HG03432 (cell line): ENCODE measurements at regions not wholly inside any gene's neighbourhood (a gene's known extent, or its start where the extent isn't known, plus 50 kb on each side); places are given as distances from the start of the nearest gene placed in this dataset.

Experiments used
- ATAC-seq: cut with Tn5 transposase; IDR thresholded peaks from one replicate; pipeline ENCODE4 v1.9.1; 2021; ENCODE audit warnings: mild to moderate bottlenecking, moderate library complexity; ENCODE audit not compliant: unreplicated experiment

- ATAC-seq: no peak
Observed at GRCh38 chr7:121623130-121623872, 227.2 kb upstream of the FAM3C start.

GRCh38 chr7:121621937-121622336, 225.8 kb upstream of the FAM3C start:
- ATAC-seq: no peak

DNA sequence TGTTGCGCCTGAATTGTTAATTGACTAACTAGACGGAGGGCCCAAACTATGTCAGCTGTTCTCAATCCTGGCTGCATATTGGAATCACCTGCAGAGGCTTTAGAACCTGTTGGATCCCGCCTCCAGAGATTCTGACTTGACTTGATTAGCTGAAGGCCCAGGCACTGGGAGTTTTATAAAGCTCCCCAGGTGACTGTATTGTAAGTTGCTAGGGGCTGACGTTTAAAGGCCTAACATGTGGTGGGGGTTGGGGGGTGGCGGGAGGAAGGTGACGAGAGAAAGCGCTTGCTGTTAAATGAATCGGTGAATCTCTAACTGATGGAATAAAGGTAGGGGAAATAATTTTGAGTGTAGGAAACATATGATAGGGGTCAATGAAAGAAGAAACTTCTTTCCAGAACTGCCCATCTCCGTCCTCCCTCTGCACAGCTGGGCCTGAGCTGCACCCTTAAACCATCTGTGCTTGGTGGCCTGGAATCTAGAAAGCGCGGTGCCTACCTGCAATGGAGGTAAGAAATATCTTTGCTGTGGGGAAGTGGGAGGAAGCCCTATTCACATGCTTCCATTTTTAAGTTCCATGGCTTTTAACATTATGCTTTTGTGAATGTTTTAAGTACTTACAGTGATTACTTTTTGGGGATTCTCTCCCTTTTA, 225.0 kb upstream of the FAM3C start:
- no peak for ATAC-seq

DNA sequence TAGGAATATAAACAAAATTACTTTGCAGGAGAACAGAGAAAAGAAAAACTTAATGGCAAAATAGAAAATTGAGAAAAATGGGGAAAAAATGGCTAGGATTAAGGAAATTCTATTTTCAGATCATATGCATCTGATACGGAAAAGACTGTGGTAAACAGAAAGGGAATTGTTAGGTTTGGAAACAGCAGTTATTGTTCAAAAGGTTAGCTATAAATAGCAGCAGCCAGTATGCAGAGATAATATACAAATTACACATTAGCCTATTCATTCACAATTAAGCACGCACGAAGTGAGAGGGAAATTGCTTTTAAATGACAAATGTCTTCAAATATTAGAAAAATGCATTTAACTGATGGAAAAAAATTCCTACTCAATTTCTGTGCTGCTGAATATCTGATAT, 224.1 kb upstream of the FAM3C start:
- no peak for ATAC-seq

- no peak for ATAC-seq
Observed at GRCh38 chr7:121618182-121618581, 222.1 kb upstream of the FAM3C start.

GRCh38 chr7:121610243-121610642, 214.1 kb upstream of the FAM3C start:
- ATAC-seq: no peak

DNA sequence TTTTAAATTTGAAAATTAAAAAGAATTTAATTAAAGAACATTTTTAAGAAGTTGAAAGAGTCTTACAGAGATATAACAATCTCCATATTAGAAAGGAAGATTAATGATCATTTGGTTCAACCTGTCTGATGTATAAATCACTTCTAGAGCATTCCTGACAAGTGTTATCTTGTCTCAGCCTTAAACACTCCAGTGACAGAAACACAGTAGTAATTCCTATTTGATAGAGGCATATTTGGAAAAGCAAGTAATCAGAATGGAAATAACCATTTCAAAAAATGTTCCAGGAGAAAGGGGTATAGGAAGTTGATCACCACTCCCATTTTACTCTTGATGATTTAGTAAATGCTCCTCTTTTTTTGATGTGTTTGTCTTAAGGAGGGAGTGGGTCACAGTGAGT, 213.1 kb upstream of the FAM3C start:
- no peak for ATAC-seq

GRCh38 chr7:121608785-121609184, 212.7 kb upstream of the FAM3C start:
- ATAC-seq: no peak

DNA sequence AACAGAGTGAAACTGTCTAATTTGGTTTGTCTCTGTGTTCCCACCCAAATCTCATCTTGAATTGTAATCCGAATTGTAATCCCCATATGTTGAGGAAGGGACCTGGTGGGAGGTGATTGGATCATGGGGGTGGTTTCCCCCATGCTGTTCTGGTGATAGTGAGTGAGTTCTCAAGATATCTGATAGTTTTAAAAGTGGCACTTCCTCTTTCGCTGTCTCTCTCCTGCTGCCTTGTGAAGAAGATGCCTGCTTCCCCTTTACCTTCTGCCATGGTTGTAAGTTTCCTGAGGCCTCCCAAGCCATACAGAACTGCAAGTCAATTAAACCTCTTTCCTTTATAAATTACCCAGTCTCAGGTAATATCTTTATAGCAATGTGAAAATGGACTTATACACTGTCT, 212.1 kb upstream of the FAM3C start:
- peak; percentile 57 for ATAC-seq

GRCh38 chr7:121605317-121605680, 209.2 kb upstream of the FAM3C start:
- no peak for ATAC-seq

GRCh38 chr7:121604627-121605316, 208.7 kb upstream of the FAM3C start:
- no peak for ATAC-seq

DNA sequence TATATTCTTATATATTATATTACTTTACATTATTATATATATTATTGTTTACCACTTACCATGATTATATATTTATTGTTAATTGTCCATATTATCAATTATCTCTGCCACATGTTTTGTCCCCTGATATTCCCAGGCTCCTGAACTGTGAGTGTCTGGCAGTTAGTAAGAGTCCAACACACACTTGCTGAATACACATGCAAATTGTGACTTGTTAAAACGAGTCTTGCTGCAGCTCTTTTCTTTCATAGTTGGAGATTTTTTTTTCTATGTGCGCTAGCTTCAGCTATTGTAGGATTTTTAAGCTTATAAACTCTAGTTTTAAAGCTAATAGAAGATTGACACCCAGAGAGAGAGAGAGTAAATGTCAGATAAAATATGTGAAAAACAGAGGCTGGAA, 207.8 kb upstream of the FAM3C start:
- no peak for ATAC-seq

- no peak for ATAC-seq
Observed at GRCh38 chr7:121599887-121600286, 203.8 kb upstream of the FAM3C start.

DNA sequence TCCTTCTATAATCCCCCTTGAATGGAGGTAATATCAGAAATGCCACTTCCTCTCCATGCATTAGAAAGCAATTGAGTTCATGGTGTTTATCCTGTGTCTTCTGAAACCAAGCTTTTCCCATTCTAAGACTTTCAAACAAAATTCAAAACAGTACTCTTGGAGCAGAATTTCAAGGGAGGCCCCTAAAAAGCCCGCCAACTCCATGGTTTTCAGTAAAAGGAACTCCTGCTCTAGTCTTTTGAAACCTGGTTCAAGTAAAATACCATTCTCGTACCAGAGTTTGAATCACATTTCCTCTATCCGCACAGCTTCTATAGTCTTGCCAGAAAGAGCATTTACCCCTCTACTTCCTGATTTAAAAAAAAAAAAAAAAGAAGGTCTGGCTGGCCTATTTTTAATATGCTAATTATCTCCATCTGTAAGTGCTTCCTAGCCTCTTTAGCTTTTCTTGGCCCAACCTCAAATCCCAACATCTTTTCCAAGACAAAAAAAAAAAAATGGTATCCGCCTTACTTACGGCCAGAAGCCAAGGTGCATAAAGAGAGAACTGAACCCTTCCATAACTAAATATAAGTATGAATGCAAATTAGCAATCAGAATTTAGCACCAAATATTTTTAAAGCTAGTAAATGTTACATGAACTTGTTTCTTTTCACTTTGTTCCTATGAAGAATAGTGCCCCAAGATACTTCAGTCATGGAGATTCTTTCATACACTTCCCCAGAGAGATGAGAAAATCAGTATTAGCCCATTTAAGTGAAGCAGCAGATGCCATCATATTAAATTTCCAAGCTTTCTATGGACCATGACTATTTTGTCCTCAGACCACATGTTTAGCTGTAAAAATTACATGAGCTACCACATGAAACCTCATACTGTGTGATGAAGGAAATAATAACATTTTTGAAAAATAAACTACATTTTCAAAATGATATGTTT, 199.9 kb upstream of the FAM3C start:
- no peak for ATAC-seq

GRCh38 chr7:121591926-121592325, 195.8 kb upstream of the FAM3C start:
- ATAC-seq: no peak

DNA sequence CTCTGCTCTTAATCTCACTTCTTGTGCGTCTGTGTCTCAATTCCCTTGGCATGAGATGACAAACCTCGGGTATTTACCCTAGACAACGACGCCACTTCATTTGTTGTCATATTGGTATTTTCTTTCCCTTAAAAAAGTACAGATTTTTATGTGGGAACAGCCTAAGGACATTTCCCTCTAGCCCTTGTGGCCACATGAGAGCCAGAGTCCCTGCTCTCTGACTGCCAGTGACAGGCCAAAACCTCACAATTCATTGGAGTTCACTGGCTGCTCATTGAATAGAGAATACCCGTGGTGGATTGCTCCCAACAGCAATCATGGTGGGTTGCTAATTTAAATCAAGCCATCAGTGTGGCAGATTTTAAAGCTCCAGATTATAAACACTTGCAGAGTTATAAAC, 191.3 kb upstream of the FAM3C start:
- ATAC-seq: no peak

- no peak for ATAC-seq
Observed at GRCh38 chr7:121582258-121582657, 186.2 kb upstream of the FAM3C start.

DNA sequence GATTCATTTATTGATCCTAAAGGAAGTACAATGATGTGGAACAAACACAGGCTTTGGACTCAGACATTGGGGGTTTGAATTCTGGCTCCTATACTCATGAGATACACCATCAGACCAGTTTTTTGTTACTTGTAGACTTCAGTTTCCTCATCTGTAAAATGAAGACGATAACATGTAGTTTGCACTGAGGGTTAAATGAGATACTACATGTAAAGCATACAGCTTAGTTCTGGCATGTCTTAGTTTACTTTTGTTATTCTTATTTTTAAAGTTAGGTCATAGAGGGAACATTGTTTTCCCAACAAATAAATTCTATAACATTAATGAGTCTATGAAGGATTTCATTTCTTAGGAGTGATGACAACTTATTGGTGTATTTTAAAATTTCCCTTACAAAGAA, 183.5 kb upstream of the FAM3C start:
- no peak for ATAC-seq

DNA sequence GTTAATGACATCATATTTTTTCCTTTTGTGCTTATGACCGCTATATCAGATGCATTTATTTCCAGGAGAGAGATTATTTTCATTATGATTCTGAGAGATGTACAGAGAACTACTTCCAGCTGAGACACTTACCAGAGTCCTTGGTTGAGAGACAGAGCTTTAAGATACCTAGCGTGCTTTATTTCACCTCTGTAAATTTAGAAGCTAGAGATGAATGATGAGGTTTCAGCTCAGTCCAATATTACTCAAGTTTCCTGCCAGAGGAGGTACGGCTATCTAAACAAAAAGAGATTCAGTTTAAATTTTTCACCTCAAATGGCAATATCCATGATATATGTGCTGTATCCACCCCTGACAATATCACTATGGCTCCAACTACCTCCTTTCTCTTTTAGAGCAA, 182.6 kb upstream of the FAM3C start:
- no peak for ATAC-seq

DNA sequence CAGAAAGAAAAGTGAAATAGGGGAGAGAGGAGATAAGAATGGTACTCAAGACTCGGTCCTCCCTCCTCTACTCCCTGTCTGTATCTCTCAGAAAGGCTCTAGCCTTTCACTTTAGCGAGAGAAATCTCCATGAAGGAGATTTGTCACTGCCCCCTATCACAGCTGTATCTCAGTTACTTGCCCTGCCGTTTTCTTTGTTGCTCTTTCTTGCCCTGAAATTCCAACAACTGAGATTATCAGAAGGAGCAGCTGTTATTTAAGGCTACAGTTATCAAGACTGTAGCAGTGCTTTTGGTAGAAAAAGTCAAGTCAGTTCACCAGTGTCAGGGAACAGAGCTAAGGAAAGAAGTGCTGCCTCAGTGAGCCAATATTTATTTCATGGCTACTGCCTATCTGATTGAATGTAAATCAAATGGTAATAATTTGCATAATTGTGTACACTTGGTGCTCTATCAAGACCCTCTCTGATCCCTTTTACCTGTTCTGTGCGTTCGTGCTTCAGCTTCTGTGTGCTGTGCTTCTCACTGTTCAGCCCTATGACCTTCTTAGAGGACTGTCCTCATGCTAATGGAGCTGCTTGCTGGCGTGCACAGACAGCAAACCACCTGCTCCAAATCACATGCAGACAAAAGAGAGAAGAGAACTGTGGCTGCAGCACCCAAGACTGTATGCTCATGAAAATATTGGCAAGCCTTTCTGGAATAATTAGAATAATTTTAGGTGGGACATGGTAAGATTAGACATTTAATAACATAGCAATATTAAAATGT, 180.2 kb upstream of the FAM3C start:
- no peak for ATAC-seq
